ENCODE measurements at regions not wholly inside any gene's neighbourhood (a gene's known extent, or its start where the extent isn't known, plus 50 kb on each side); places are given as distances from the start of the nearest gene placed in this dataset.

DNA sequence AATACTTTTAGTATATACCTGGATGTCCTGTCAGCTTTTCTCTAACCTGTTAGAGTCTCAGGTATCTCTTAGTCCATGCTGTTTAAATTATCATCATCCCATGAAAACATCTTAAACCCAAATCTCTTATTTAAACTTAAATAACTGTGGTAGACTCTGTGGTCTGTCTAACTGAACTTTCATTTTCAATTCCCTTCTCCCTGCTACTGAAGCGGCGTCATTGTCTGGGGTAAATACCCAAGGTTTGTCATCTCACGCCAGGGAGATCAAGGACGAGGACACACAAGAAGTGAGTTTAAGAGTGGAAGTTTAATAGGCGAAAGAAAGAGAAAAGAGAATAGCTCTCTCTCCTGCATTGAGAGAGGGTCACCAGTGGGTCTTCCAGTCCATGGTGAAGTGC, 804.4 kb upstream of the CELF2 start:
- no peak for DNase-seq (ENCODE audit: low read depth in 2 of 3, low spot score in 2 of 3)

GRCh38 chr10:10222304-10222841, 795.3 kb upstream of the CELF2 start:
- no peak for DNase-seq (ENCODE audit: low read depth in 2 of 3, low spot score in 2 of 3)

GRCh38 chr10:10223131-10223530, 794.5 kb upstream of the CELF2 start:
- no peak for DNase-seq (ENCODE audit: low read depth in 2 of 3, low spot score in 2 of 3)

- DNase-seq (ENCODE audit: low read depth in 2 of 3, low spot score in 2 of 3): no peak
Observed at GRCh38 chr10:10225136-10225676, 792.5 kb upstream of the CELF2 start.

- DNase-seq (ENCODE audit: low read depth in 2 of 3, low spot score in 2 of 3): no peak
Observed at GRCh38 chr10:10233229-10233628, 784.4 kb upstream of the CELF2 start.

GRCh38 chr10:10235003-10235402, 782.7 kb upstream of the CELF2 start:
- no peak for DNase-seq (ENCODE audit: low read depth in 2 of 3, low spot score in 2 of 3)

DNA sequence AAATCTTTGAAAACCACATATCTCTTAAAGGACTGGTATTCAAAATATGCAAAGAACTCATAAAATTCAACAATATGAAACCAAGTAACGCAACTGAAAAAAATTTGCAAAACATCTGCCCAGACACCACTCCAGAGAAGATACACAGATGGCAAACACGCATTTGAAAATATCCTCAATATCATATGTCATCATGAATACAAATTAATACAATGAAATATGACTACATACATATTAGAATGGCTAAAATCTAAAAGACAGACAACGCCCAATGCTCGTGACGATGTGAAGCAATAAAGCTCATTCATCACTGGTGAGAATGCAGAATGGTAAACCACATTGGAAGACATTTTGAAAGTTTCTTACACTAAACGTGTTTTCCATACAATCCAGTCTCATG, 770.1 kb upstream of the CELF2 start:
- DNase-seq (ENCODE audit: low read depth in 2 of 3, low spot score in 2 of 3): no peak

DNA sequence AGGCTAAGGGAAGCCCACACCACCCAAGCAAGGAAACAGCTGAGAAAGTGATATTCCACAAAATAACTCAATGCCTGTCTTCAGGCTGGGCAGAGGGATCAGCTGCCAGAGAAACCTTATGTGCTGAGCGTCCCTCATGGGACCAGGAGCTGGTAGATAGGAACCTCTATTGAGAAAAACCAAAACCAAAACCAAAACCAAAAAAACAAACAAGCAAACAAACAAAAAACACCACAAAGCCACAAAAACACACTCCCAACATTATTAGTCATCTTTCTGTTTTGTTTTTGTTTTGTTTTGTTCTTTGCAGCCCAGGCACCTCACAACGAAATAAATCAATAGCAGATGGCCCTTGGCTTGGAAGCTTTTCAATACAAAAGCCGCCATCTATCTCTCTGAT, 760.8 kb upstream of the CELF2 start:
- DNase-seq (ENCODE audit: low read depth in 2 of 3, low spot score in 2 of 3): no peak

- DNase-seq (ENCODE audit: low read depth in 2 of 3, low spot score in 2 of 3): no peak
Observed at GRCh38 chr10:10259013-10259412, 758.7 kb upstream of the CELF2 start.

DNA sequence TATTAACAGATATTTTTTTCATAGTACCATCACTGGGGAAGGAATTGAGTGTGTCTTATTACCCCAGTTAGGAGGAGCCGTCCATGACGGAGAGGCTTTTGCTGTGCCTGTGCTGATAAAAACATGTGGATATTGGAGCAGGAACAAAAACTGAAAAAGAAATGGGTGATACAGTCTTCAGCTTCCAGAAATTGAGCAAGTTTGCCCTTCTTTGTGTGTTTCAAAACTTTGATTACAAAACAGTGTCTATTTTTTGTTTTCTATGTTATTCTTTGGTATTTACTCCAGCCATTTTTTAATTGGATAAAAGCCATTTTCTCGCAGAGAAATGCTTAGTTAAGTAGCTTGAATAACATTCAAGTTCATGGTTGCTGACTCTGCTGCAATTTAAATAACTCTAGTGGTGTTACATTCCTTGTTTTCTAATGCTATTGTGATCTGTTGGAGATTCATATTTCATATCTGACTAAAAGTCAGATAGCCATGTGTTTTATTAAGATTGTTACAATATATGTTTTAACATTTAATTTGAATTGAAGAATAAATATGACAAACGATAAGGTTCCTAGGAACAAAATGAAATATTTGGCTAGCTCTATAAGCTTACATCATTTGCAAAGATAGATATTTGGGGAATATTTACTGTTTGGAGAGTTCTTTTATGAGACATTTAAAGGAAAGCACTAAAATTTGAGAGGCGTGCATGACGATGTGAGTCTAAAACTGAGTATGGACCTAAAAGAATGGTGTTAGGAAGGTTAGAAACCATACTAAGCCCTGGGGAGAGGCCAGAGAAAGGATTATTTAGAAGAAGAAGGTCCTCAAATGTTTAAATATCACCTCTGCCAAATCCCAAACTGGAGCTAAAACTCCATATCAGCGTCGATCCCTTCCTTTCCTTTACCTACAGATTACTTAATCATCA, 747.3 kb upstream of the CELF2 start:
- DNase-seq (ENCODE audit: low read depth in 2 of 3, low spot score in 2 of 3): no peak

GRCh38 chr10:10271639-10272192, 746.0 kb upstream of the CELF2 start:
- no peak for DNase-seq (ENCODE audit: low read depth in 2 of 3, low spot score in 2 of 3)

DNA sequence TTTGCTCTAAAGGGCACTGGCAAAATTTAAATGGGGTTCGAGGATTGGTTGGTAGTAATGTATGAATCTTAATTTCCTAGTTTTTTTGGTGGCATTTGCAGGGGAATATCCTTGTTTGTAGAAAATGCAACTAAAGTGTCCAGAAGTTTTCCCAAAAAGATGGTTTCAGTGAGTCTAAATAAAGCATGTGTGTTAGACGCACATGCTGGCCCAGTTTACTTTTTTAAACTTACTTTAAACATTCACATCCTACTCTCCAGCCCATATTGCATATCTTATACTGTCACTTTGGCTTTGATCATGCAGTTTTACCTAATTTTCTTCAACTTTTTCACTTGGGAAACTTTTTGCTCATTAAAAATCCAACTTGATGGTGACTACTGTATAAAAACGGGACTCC, 744.0 kb upstream of the CELF2 start:
- DNase-seq (ENCODE audit: low read depth in 2 of 3, low spot score in 2 of 3): no peak

DNA sequence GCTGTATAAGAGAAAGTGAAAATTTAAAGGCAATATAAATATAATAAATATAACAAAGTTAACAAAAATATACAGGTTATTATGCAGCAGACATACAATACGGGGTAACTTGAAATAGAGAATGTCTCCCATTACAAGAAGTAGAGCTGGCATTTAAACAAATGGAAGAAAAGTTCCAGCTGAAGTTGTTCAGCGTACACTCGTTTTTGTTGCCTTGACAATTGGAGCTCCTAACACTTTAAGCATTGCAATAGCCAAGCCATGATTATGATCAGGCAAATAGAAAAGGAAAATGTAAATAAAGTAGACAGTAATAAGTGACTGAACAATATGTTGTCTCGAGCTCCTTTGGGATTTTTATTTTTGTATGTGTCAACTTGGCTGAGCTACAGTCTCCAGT, 737.8 kb upstream of the CELF2 start:
- no peak for DNase-seq (ENCODE audit: low read depth in 2 of 3, low spot score in 2 of 3)

DNA sequence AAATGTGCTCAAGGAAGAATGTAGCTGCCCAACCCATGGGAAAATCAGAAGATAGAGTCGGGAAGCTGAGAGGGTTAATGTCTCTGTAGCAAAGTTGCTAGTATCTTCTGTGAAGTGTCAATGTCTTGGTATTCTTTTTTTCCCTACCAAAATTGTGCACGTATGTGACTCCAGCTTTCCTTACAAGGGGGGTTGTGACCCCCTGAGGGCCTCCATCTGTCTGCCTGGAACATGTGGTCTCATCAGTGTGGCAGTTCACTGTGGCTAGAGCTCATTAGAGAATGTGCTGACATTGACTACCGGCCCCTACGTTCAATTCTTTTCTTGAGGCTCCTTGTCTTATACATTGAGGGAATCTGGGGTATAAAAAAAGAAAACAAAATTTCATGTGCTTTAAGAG, 725.2 kb upstream of the CELF2 start:
- no peak for DNase-seq (ENCODE audit: low read depth in 2 of 3, low spot score in 2 of 3)

- DNase-seq (ENCODE audit: low read depth in 2 of 3, low spot score in 2 of 3): no peak
Observed at GRCh38 chr10:10293041-10293440, 724.6 kb upstream of the CELF2 start.

DNA sequence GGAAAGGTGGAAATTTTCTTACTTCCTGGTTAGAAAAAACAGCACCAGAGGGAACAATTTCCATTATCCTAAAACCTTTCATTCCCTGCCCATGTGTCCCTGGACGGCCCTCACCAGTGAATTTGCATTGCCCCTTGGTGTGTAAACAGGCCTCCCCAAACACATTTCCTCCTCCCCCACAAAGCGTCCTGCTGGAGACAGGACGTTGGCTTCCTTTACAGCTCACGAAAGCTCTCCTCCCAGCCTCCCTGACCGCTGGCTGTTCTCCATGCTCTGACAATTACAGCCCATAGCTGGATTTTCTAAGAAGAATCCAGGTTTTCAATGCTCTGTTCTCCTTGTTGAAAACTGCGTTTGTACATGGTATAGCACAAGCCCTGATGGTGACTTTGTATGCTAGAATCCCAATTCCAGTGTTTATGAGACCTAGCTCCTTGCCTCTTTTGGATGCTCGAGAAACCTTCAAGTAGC, 724.2 kb upstream of the CELF2 start:
- no peak for DNase-seq (ENCODE audit: low read depth in 2 of 3, low spot score in 2 of 3)

DNA sequence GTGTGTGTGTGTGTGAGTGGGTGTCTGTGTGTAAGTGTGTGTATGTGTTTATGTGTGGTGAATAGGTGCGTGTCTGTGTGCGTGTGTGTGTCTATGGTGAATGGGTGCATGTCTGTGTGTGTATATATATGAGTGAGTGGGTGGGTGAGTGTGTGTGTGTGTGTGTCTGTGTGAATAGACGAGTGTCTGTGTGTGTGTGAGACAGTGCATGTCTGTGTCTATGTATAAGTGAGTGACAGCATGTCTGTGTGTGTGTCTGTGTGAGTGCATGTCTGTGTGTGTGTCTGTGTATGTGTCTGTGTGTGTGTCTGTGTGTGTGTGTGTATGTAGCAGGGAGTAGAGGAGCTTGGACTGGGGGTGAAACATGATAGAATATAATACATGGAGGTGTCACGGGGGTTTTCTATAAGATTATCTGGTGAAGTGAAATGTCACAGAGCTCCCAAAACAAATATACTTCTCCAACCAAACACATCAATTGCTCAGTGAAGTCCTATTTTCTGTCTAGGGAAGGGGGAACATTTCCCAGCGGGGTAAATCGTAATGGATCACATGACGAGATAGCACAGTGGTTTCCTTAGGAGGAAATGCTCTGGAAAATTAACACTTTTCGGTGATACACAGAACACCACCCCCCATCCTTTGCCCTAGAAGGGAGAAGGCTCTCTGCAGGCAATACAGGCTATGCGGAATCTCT, 723.3 kb upstream of the CELF2 start:
- DNase-seq (ENCODE audit: low read depth in 2 of 3, low spot score in 2 of 3): no peak

GRCh38 chr10:10294881-10295529, 722.7 kb upstream of the CELF2 start:
- no peak for DNase-seq (ENCODE audit: low read depth in 2 of 3, low spot score in 2 of 3)

GRCh38 chr10:10295537-10295936, 722.1 kb upstream of the CELF2 start:
- DNase-seq (ENCODE audit: low read depth in 2 of 3, low spot score in 2 of 3): no peak

DNA sequence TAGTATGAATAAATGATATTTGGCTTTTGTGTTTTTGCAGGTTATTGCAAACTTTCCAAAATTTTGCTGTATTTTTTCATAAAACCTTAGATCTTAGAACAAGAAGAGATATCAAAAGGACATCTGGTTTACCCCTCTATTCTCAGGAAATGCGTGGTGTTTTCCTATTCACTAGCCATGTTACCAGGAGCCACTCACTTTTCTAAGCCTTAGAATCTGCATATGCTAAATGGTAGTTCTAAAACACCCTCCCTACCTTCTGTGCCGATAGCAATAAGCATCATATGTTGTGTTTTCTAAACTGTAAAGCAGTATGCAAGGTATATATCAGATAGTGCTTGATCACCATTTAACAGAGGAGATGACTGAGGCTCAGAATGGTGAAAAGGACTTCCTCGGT, 715.0 kb upstream of the CELF2 start:
- DNase-seq (ENCODE audit: low read depth in 2 of 3, low spot score in 2 of 3): no peak

- DNase-seq (ENCODE audit: low read depth in 2 of 3, low spot score in 2 of 3): no peak
Observed at GRCh38 chr10:10307036-10307435, 710.6 kb upstream of the CELF2 start.

Data from activated CD8-positive, alpha-beta memory T cell treated with anti-CD3 and anti-CD28 coated beads for 48 hours (primary cell).